Esophagus mucosa (tissue), 1 donor: ENCODE measurements at regions not wholly inside any gene's neighbourhood (a gene's known extent, or its start where the extent isn't known, plus 50 kb on each side); places are given as distances from the start of the nearest gene placed in this dataset.

Experiments used
- ATAC-seq: fragments of 200-7000 bp; cut with Tn5 transposase; one replicate; pipeline ENCODE4 v1.9.1; 2020
- donor health status: DM: yes; HTN: yes; CAD: no.

DNA sequence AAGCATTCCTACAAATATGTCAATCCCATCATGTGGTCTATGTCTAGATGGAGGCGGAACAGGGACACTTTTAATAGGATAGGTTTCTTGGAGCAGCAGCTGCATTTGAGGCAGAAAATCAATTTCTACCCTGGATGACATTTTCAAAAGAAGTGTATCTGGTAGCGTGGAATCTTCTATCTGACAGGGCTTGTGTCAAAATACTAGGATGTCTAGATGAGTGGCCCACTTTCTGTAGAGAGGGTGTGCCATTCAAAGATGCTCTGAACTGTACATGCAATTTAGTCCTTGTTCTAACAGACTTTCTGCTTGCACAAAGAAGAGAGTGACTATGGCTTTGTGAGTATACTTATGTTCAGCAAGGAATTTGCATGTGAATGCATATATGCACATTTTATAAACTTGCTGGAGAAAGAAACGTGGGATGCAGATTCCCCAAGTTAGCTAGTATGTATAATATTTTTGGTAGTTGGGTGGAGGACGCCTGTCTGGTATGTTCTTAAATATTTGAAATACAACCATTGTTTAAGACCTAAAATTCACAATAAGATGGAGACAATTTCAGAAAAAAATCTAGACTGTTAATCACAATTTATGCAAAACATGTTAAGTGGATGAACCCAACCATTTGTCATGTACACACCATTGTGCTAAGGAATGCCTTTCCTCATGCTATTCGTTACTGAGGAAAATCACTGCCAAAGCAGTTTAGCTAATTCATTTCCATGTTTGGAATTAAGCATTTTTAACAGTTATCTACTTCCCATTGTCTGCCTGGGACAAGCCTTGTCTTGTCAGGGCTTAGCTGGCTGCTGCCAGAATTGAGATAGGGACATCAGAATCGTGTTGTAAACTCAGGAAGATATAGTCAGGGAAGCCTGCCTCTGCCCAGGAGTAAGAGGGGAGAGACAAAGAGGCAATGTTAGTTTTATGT is 129.1 kb upstream of the MEF2C start:
- ATAC-seq: no peak

DNA sequence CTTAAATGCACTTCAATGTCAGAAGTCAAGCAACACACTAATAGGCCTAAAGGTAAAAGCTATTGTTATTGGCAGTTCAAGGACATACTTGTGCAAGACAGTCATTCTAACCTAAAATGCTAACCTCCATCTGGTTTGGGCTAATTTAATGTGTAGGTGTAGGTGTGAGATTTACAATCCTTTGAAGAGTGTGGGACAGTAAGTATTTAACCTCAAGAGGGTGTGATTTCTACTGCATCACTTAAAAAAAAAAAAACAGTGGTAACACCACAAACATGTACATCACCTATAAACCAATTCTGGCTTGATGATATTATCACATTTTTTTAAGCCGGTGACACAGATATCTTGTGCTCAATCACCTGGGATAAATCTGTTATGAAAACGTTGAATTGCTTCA is 127.5 kb upstream of the MEF2C start:
- no peak for ATAC-seq

DNA sequence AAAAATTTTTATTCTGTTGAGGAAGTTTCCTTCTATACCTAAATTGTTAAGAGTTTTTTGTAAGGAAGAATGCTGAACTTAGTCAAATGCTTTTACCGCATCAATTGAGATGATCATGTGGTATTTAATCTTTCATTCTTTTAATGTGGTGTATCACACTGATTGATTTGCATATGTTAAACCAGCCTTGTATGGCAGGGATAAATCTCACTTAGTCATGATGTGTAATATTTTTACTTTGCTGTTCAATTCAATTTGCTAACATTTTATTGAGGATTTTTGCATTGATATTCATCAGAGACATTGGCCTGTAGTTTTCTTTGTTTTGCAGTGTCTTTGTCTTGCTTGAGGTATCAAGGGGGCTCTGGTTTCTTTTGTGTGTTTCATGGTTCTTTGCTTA is 125.3 kb upstream of the MEF2C start:
- no peak for ATAC-seq

- ATAC-seq: no peak
Observed at GRCh38 chr5:89005990-89006389, 123.0 kb upstream of the MEF2C start.

DNA sequence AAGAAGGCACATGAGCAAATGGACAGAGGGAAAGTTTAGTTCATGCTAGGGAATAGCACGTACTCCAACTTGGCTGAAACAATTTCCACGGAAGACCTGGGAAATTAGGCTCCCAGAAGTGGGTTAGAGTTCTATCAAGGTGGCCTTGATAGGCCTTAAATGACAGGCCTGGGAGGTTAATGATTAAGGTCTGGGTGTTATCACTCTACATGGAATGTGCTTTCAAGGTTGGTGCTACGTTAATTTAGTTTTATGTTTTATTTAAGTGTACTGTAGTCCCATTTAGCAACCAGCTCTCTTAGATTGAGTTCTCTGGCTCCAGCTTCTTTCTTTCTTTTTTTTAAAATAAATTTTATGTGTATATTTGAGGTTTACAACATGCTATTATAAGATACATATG is 121.4 kb upstream of the MEF2C start:
- ATAC-seq: no peak

DNA sequence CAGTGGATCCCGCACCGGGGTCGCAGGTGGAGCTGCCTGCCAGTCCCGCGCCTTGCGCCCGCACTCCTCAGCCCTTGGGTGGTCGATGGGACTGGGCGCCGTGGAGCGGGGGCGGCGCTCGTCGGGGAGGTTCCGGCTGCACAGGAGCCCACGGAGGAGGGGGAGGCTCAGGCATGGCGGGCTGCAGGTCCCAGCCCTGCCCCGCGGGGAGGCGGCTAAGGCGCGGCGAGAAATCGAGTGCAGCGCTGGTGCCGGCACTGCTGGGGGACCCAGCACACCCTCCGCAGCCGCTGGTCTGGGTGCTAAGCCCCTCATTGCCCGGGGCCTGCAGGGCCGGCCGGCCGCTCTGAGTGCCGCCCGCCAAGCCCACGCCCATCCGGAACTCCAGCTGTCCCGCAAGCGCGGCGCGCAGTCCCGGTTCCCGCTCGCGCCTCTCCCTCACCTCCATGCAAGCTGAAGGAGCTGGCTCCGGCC is 120.6 kb upstream of the MEF2C start:
- no peak for ATAC-seq

GRCh38 chr5:88999853-89000252 is 116.9 kb upstream of the MEF2C start:
- ATAC-seq: no peak

GRCh38 chr5:88997937-88998336 is 115.0 kb upstream of the MEF2C start:
- no peak for ATAC-seq

GRCh38 chr5:88984040-88984439 is 101.1 kb upstream of the MEF2C start:
- no peak for ATAC-seq

GRCh38 chr5:88979726-88980125 is 96.7 kb upstream of the MEF2C start:
- no peak for ATAC-seq

DNA sequence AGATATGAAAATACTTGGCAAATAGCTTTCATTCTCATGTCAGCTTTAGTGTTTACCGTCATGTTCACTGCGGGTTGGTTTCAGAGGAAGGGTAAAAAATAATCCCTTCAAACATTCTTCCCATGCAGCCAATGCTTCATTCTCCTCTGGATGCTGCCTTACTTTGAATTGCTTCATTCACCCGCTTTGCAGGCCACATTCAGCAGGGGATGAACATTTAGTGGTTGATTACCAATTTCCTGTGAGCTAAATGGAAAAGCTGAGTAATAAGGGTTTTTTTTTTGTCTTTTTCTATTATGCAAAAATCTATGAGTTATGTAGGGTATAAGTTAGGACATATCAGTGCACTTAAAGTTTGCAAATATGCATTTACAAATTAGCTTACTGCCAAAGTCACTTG is 96.3 kb upstream of the MEF2C start:
- ATAC-seq: no peak

- no peak for ATAC-seq
Observed at GRCh38 chr5:88976914-88977313, 93.9 kb upstream of the MEF2C start.

DNA sequence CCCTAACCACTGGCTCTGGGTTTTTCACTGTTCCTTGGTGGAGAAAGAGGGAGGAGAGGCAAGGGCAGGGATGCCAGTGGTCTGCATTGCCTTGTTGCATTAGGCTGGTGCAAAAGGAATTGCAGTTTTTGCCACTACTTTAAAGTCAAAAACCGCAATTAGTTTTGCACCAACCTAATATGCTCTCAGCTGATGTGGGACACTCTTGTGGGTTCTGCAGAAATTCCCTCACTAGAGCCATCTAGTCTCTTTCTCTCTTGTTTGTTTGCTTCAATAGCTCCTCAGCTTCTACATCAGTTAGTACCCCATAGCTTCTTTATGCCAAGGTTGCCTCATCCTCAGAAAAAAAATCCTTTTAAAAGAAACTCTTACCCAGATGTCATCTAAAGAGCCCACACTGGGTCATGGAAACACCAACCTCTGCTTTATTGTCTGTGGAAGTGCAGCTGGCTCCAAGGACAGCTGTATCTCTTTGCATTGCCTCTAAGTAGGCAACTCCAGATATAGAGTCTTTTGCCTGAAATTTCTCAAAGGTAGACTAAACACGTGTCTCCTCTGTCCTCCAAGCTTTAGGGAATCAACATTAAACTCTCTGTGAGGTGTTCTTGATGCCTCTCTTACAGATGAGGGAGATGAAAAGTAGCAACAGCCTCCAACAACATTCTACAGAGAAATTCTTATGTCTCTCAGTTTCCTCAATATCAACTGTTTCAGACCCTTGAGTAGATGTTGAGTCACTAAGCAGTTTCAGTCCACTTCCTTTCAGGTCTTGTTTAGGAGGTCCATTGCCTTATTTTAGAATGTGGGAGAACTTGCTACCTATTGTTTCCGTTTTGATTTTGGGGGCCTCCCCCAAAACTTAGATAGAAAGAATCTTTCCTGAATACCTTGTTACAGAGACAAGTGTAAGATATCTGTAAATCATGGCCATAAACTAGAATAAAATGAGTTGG is 84.9 kb upstream of the MEF2C start:
- no peak for ATAC-seq

- ATAC-seq: no peak
Observed at GRCh38 chr5:88964831-88965230, 81.8 kb upstream of the MEF2C start.

GRCh38 chr5:88957013-88957412 is 74.0 kb upstream of the MEF2C start:
- no peak for ATAC-seq

DNA sequence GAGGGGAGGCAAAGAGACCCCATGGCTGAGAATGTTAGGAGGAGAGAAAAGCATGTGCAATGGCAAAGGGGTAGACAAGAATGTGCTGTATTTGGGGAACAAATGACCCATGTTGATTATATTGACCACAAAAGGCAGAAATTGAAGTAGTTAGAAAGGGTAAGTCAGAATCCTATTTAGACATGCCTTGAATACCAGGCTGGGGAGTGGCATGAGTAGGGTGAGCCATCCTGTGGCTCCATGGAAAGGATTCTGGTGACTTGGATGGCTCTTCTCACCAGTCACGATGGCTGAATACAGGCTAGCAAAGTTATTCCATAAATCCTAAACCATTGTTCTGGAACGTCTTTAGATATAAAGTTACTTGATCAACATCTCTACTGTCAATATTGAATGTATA is 73.4 kb upstream of the MEF2C start:
- no peak for ATAC-seq

- ATAC-seq: no peak
Observed at GRCh38 chr5:88955403-88955802, 72.4 kb upstream of the MEF2C start.

GRCh38 chr5:88954511-88954910 is 71.5 kb upstream of the MEF2C start:
- no peak for ATAC-seq

DNA sequence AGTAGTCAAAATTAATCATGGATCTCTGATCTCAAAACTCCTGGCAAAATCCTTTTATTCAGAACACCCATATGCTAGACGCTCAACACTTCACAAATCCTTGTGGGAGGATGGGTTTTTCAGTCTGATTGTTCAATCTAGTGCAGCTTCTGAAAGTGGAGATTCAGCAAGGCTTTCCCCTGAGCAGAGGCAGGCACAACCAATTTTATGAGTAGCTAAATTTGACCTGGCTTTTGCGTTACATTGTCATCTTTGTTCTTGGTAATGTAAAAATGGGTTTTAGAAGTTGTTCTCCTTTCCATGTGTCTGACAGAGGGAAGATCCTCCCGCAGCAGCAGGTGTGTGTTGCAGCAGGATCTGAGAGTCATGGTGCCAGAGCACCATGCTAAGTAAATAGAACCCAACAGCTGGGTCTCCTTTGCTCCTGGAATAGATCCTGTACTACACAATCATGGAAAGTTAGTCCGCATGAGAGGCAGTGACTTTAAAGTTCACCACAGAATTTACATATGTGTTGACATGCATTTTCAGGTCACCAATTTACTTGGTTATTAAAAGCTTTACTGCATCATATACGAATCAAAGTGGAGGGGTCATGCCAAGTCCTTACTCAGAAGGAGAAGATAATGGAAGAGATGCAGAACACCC is 70.1 kb upstream of the MEF2C start:
- no peak for ATAC-seq

DNA sequence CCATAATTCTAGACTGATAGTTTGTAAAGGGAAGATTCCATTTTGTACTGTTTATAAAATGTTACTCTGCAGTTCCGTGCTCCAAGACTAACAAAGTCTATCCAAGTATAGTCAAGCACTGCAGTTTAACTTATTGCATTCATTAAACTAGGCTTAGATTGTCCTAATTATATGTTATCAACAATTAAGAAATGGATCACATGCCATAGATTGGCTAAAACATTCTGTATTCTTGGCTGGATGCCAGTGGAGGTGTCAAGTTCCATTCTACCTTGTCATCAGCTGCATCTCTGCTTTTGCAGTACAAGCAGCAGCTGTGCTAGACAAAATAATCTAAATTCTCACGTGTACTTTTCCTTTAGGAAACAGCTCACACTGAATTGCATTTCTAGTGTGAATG is 69.4 kb upstream of the MEF2C start:
- ATAC-seq: no peak

GRCh38 chr5:88951457-88951856 is 68.5 kb upstream of the MEF2C start:
- no peak for ATAC-seq

DNA sequence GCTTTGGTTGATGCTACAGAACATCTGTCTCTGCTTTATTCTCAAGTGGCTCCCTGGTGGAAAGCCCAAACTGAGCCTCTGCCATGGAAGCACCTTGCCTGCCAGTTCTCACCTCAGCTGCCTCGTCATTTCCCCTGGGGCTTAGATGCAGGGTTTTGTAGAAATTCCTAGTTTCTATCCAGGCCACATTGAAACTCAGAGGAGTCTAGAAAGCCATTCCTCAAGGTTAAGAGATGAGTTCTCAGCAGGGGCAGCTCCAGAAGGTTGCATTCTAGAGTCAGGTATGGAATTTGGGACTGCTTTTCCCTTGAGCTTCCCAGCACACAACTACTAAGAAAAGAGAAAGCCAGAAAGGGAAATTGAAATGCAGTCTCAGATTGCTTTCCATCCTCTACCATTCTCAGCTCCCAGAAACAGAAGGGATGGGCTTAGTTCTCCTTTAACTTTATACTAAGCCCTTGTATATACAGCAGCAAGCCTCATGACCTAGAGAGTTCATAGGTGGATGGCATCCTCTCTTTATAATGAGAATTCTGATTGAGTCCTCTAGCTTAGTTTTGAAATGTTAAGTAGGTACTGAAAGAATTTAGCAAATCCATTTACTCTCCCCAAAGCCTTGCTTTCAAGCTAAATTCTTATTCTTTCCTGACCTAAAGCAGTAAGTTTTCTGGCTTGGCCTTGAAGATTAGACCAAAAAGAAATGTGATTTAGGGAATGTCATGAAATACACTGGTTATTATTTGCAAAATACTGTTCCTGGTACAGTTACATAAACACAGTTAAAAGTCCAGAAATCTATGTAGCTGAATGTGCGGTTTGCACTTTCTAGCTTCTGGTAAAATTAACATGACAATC is 66.0 kb upstream of the MEF2C start:
- no peak for ATAC-seq
